ENCODE measurements at regions not wholly inside any gene's neighbourhood (a gene's known extent, or its start where the extent isn't known, plus 50 kb on each side); places are given as distances from the start of the nearest gene placed in this dataset.

GRCh38 chrX:39580043-39580442, 517.7 kb downstream of the BCOR start:
- Histone ChIP-seq H3K36me3 (no peaks in the 10 kb centered on the region), H3K27me3 (no peaks in the 10 kb centered on the region), H3K4me1 (peaks cover 0 to 6% (median 0%) of the 10 kb centered on the region in 4 donors), H3K9me3 (no peaks in the 10 kb centered on the region), H3K27ac (no peak overlapping the region), H3K4me3 (no peak overlapping the region)
- 93 to 94% methylated on average over 8 of the region's 8 CpGs for WGBS, 2 donors
- TF ChIP-seq CTCF (IDR thresholded peaks at IDR 0.05) (no peak), POLR2A (IDR thresholded peaks at IDR 0.05) (no peak), EP300 (IDR thresholded peaks at IDR 0.05) (no peak)
- no peak for DNase-seq (ENCODE audit: low spot score in 2 of 2)

GRCh38 chrX:39581411-39581810, 516.3 kb downstream of the BCOR start:
- TF ChIP-seq CTCF (IDR thresholded peaks at IDR 0.05) (no peak), EP300 (IDR thresholded peaks at IDR 0.05) (no peak), POLR2A (IDR thresholded peaks at IDR 0.05) (no peak)
- no peaks in the 10 kb centered on the region for H3K9me3 ChIP-seq
- no peaks in the 10 kb centered on the region for H3K27me3 ChIP-seq
- 54 to 69% methylated on average over 2 to 3 of the region's 3 CpGs for WGBS, 2 donors
- DNase-seq (ENCODE audit: low spot score in 2 of 2) = no peak
- peaks cover 0 to 4% (median 0%) of the 10 kb centered on the region in 4 donors for H3K4me1 ChIP-seq
- H3K4me3 ChIP-seq = no peak overlapping the region
- no peaks in the 10 kb centered on the region for H3K36me3 ChIP-seq
- no peak overlapping the region for H3K27ac ChIP-seq

GRCh38 chrX:39582091-39582490, 515.7 kb downstream of the BCOR start:
- TF ChIP-seq POLR2A (IDR thresholded peaks at IDR 0.05) (no peak), CTCF (IDR thresholded peaks at IDR 0.05) (no peak), EP300 (IDR thresholded peaks at IDR 0.05) (no peak)
- H3K27ac ChIP-seq = no peak overlapping the region
- WGBS, 2 donors = 50 to 54% methylated on average over 3 of the region's 3 CpGs
- H3K4me3 ChIP-seq = no peak overlapping the region
- H3K4me1 ChIP-seq = no peaks in the 10 kb centered on the region
- no peaks in the 10 kb centered on the region for H3K36me3 ChIP-seq
- no peaks in the 10 kb centered on the region for H3K27me3 ChIP-seq
- no peak for DNase-seq (ENCODE audit: low spot score in 2 of 2)
- no peaks in the 10 kb centered on the region for H3K9me3 ChIP-seq

GRCh38 chrX:39582976-39583375, 514.8 kb downstream of the BCOR start:
- no peak overlapping the region for H3K27ac ChIP-seq
- 61 to 77% methylated on average over 4 of the region's 4 CpGs for WGBS, 2 donors
- no peak overlapping the region for H3K4me3 ChIP-seq
- no peaks in the 10 kb centered on the region for H3K4me1 ChIP-seq
- no peak for TF ChIP-seq EP300 (IDR thresholded peaks at IDR 0.05)
- no peak for TF ChIP-seq CTCF (IDR thresholded peaks at IDR 0.05)
- no peak for TF ChIP-seq POLR2A (IDR thresholded peaks at IDR 0.05)
- H3K9me3 ChIP-seq = no peaks in the 10 kb centered on the region
- H3K36me3 ChIP-seq = no peaks in the 10 kb centered on the region
- DNase-seq (ENCODE audit: low spot score in 2 of 2) = no peak
- no peaks in the 10 kb centered on the region for H3K27me3 ChIP-seq

- Histone ChIP-seq H3K4me1 (no peaks in the 10 kb centered on the region), H3K27me3 (no peaks in the 10 kb centered on the region), H3K36me3 (no peaks in the 10 kb centered on the region), H3K4me3 (no peak overlapping the region), H3K9me3 (no peaks in the 10 kb centered on the region), H3K27ac (no peak overlapping the region)
- WGBS, 2 donors = 88 to 94% methylated on average over 3 of the region's 3 CpGs
- DNase-seq (ENCODE audit: low spot score in 2 of 2) = no peak
- TF ChIP-seq POLR2A (IDR thresholded peaks at IDR 0.05) (no peak), CTCF (IDR thresholded peaks at IDR 0.05) (no peak), EP300 (IDR thresholded peaks at IDR 0.05) (no peak)
These were observed 511.9 kb downstream of the BCOR start for GRCh38 chrX:39585808-39586207.
